Activated naive CD8-positive, alpha-beta T cell treated with anti-CD3 and anti-CD28 coated beads, Interleukin-2, amount 50 U/mL, for 24 hours (primary cell): ENCODE measurements at regions not wholly inside any gene's neighbourhood (a gene's known extent, or its start where the extent isn't known, plus 50 kb on each side); places are given as distances from the start of the nearest gene placed in this dataset.
"Not testable (repeated sequence)": the region's sequence is repeated elsewhere in the genome, so short reads cannot be mapped to it uniquely, and the experiment has no call there.

Experiments
- ATAC-seq: fragments of 150-1000 bp; cut with Tn5 transposase; one replicate; pipeline ENCODE4 v1.10.0; 2021
- DNase-seq: peaks from one replicate; pipeline ENCODE4 v3.0.0; 2021
- H3K27ac Mint-ChIP-seq: one replicate; pipeline ENCODE4 v1.8.0; 2021; ENCODE audit warnings: mild to moderate bottlenecking, mixed read lengths
- H3K27me3 Mint-ChIP-seq: one replicate; pipeline ENCODE4 v1.8.0; 2021; ENCODE audit warnings: mixed read lengths
- H3K36me3 Mint-ChIP-seq: one replicate; pipeline ENCODE4 v1.8.0; 2021; ENCODE audit warnings: low read depth, mixed read lengths
- H3K4me1 Mint-ChIP-seq: one replicate; pipeline ENCODE4 v1.8.0; 2021; ENCODE audit warnings: mixed read lengths
- H3K4me3 Mint-ChIP-seq: one replicate; pipeline ENCODE4 v1.8.0; 2021; ENCODE audit warnings: mild to moderate bottlenecking, moderate library complexity, mixed read lengths
- H3K9me3 Mint-ChIP-seq: one replicate; pipeline ENCODE4 v1.8.0; 2021; ENCODE audit warnings: mixed read lengths

DNA sequence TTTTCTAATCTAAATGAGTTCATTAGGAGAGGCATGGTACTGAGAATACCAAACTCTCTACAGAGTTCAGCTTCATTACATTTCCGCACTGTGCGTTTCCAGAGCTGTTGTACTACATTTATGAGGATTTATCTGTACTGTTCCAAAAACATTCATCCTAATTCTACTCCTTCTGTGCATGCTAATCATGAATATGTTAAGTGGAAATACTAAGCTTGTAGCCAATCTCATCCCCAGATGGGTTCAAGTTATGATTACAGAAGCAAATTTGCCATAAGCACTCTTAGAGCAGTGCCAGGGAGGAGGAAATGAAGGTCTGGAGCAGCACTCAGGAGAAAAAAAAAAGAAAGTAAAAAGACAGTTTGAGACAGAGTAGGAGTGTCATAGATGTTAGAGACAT lies 544.3 kb downstream of the GBE1 start:
- Mint-ChIP-seq H3K36me3 (no peaks in the 10 kb centered on the region), H3K27ac (no peak overlapping the region), H3K4me3 (no peak overlapping the region), H3K27me3 (no peaks in the 10 kb centered on the region), H3K4me1 (no peaks in the 10 kb centered on the region), H3K9me3 (peaks cover 3% of the 10 kb centered on the region)
- ATAC-seq: no peak
- no peak for DNase-seq

DNA sequence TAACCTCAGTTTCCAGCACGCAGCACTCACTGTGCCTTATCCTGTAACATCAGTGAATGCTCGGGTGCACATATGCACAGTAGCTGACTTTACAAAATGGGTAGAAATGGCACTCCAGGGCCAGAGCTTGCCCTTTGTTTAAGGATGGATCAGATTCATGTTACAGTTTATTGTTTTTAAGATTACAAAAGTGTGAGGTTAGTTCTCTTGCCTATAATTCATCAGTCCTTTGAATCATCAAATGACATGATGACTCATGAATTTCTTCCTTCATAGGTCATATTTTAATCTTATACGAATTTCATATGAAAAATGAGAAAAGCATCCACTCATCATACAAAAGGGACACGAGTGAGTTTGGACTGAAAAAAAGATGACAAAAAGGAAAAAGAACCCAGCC lies 545.3 kb downstream of the GBE1 start:
- no peak overlapping the region for H3K4me3 Mint-ChIP-seq
- ATAC-seq (no peak), DNase-seq (no peak)
- H3K4me1 Mint-ChIP-seq: no peaks in the 10 kb centered on the region
- no peaks in the 10 kb centered on the region for H3K36me3 Mint-ChIP-seq
- no peak overlapping the region for H3K27ac Mint-ChIP-seq
- no peaks in the 10 kb centered on the region for H3K27me3 Mint-ChIP-seq
- H3K9me3 Mint-ChIP-seq: no peaks in the 10 kb centered on the region

DNA sequence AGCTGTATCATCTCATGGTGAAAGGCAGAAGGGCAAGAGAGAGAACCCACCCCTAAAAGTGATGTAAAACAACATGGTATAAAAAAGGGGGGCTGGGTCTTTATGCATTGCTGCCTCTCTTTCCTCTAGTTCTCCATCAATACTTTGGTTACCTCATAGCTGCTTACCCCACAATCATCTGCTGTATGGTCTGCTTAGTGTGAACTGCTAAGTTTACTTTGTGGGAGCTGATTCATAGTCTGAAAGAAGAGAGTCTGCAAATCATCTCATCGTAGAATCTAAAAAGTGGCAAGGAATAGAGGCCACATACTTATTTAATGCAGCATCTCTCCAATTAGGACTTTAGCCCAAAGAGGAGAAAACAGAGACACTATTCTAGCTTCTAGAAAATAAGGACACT lies 546.8 kb downstream of the GBE1 start:
- no peak for DNase-seq

DNA sequence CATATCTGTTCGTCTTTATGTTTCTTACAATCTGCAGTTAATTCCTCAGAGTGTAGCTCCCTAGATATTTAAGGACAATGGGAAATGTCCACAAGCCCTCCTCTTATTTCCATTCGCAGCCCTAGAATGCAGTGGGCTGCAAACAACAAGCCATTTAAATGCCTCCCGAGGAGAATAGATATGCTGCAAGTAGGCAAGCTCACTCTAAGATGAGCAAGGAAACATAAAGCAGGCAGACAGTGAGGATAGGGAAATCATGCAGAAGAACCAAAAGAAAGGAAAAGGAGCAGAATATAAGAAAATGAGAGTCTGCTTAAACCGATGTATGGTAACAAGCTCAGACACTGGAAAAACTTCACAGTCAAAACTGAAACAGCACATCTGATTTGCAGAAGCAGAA lies 561.9 kb downstream of the GBE1 start:
- Mint-ChIP-seq H3K27me3 (no peaks in the 10 kb centered on the region), H3K27ac (no peak overlapping the region), H3K4me1 (no peaks in the 10 kb centered on the region), H3K36me3 (no peaks in the 10 kb centered on the region), H3K4me3 (no peak overlapping the region), H3K9me3 (no peaks in the 10 kb centered on the region)
- no peak for DNase-seq
- ATAC-seq: no peak

More for the DNA sequence above, 546.8 kb downstream of the GBE1 start:
- H3K27ac Mint-ChIP-seq: no peak overlapping the region
- no peak overlapping the region for H3K4me3 Mint-ChIP-seq
- no peaks in the 10 kb centered on the region for H3K9me3 Mint-ChIP-seq
- no peaks in the 10 kb centered on the region for H3K4me1 Mint-ChIP-seq
- H3K27me3 Mint-ChIP-seq: no peaks in the 10 kb centered on the region
- H3K36me3 Mint-ChIP-seq: no peaks in the 10 kb centered on the region
- no peak for ATAC-seq

DNA sequence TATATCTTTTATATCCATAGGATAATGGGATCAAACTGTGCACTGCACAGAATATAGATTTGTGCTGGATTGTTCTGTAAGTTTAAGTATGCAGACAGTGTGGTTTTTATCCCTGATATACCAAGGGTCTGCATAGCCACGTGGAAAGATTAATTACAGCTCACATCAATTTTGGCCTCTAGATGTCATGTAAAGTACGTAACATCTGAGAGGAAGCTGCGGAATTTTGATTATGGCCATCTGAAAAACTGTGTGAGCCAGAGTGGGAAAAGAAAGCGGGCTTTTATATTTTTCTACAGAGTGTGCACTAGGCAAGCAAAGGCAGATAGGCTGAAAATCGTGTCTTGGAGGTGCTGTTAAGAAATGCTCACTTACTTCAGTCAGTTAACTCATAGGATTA lies 562.7 kb downstream of the GBE1 start:
- no peak overlapping the region for H3K4me3 Mint-ChIP-seq
- no peaks in the 10 kb centered on the region for H3K9me3 Mint-ChIP-seq
- H3K27ac Mint-ChIP-seq: no peak overlapping the region
- H3K36me3 Mint-ChIP-seq: no peaks in the 10 kb centered on the region
- no peak for ATAC-seq
- H3K27me3 Mint-ChIP-seq: no peaks in the 10 kb centered on the region
- DNase-seq: no peak
- H3K4me1 Mint-ChIP-seq: no peaks in the 10 kb centered on the region

DNA sequence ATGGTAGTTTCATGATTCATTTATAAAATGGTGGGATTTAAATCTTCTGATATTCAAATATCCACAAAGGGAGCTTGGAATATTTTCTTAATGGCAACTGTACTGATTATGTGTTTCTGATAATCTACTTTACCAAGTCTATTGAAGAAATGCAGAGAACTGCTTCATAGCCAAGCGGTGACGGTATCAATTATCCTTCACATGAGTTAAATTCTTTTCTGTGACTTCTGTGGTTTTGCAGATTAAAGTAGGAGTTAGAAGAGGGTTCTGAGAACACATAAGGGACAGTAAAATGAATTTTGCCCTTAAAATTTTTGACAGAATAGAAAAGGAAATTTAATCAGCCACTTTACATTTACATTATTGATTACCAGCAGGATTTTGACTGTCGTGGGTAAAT lies 563.2 kb downstream of the GBE1 start:
- H3K4me1 Mint-ChIP-seq: no peaks in the 10 kb centered on the region
- ATAC-seq (no peak), DNase-seq (no peak)
- H3K4me3 Mint-ChIP-seq: no peak overlapping the region
- H3K36me3 Mint-ChIP-seq: no peaks in the 10 kb centered on the region
- H3K9me3 Mint-ChIP-seq: no peaks in the 10 kb centered on the region
- no peaks in the 10 kb centered on the region for H3K27me3 Mint-ChIP-seq
- no peak overlapping the region for H3K27ac Mint-ChIP-seq

DNA sequence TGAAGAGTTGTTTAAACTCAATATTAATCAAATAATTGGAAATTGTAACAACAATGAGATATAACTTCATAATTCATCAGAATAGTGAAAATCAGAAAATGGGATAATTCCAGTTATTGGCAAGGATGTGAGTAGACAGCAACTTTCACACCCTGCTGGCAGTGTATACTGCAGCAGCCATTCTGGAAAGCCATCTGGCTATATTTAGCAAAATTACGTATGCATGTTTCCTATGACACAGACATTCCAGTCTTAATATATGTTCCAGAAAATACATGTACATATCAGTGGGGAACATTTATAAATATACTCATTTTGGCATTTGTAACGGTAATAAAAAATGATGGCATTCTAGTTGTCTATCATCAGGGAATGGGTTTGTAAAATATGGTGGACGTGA lies 564.1 kb downstream of the GBE1 start:
- Mint-ChIP-seq H3K36me3 (no peaks in the 10 kb centered on the region), H3K4me1 (no peaks in the 10 kb centered on the region), H3K27me3 (no peaks in the 10 kb centered on the region), H3K4me3 (no peak overlapping the region), H3K9me3 (no peaks in the 10 kb centered on the region), H3K27ac (no peak overlapping the region)
- no peak for ATAC-seq
- no peak for DNase-seq

DNA sequence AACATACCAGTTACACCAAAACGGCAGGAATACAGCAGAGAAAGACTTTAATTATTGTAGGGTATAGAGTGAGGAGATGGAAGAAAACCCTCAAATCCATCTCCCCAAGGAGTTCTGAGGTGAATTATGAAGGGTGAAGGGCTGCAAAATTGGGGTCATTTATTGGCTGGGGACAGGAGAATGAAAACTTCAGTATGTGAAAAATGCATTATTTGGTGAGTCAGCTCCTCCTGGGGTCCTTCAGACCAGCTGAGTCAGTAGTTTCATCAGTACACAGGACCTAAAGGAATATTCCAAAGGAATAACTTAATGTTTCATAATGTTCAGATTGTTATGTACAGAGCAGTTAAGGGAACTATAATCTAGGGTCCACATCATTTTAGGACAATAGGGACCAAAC lies 566.0 kb downstream of the GBE1 start:
- Mint-ChIP-seq H3K27ac (no peak overlapping the region), H3K27me3 (no peaks in the 10 kb centered on the region), H3K4me1 (no peaks in the 10 kb centered on the region), H3K4me3 (no peak overlapping the region), H3K36me3 (no peaks in the 10 kb centered on the region), H3K9me3 (no peaks in the 10 kb centered on the region)
- ATAC-seq (no peak), DNase-seq (no peak)

DNA sequence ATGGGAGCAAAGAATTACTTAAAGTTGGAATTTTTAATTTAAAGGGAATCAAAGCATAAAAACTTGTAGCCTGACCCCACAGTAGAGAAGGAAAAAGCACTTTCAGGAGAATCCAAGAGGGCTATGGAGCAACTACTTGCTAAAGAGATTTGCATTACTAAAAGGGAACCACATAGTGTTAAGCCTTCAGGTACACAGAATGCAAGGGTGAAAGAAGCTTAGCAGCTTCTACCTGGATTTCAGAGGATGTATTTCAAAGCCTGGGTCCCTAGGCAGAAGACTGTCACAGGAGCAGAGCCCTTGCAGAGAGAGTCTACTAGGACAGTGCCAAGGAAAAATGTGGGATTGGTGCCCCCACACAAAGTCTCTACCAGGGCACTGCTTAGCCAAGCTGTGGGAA lies 575.0 kb downstream of the GBE1 start:
- ATAC-seq: no peak
- no peak overlapping the region for H3K27ac Mint-ChIP-seq
- no peaks in the 10 kb centered on the region for H3K36me3 Mint-ChIP-seq

DNA sequence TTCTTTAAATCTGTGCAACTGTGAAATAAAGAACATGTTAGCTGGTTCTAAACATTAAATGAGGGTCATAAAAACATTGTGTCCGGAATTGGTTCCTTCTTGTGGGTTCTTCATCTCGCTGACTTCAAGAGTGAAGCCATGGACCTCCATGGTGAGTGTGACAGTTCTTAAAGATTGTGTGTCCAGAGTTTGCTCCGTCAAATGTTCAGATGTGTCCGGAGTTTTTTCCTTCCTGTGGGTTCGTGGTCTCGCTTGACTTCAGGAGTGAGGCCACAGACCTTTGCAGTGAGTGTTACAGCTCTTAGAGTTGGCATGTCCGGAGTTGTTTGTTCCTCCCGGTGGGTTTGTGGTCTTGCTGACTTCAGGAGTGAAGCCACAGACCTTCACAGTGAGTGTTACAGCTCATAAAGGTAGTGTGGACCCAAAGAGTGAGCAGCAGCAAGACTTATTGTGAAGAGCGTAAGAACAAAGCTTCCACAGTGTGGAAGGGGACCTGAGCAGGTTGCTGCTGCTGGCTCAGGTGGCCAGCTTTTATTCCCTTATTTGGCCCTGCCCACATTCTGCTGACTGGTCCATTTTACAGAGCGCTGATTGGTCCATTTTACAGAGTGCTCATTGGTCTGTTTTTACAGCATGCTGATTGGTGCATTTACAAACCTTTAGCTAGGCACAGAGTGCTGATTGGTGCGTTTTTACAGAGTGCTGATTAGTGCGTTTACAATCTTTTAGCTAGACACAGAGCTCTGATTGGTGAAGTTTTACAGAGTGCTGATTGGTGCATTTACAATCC lies 579.2 kb downstream of the GBE1 start:
- H3K27ac Mint-ChIP-seq, H3K36me3 Mint-ChIP-seq: not testable (repeated sequence)

More for the DNA sequence above, 575.0 kb downstream of the GBE1 start:
- Mint-ChIP-seq H3K4me3 (no peak overlapping the region), H3K9me3 (peaks cover 23% of the 10 kb centered on the region), H3K27me3 (no peaks in the 10 kb centered on the region), H3K4me1 (no peaks in the 10 kb centered on the region)
- no peak for DNase-seq

DNA sequence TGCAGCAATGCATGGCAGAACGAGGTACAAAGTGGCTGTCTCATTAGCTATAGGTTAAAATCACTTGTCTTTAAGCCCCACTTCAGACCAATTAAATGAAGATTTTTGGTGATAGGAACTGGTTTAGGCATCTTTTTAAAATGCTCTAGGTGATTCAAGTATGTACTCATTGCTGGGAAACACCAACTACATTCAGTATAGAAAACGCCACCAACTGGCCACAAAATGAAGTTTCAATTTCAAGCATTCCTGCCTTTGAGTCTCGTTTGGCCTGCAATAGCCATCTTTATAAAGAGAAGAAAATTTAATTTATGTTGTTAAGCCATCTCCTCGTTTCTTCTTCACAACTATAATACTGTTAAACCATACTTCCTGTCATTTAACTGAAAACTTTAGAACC lies 587.9 kb downstream of the GBE1 start:
- no peaks in the 10 kb centered on the region for H3K36me3 Mint-ChIP-seq
- DNase-seq (no peak), ATAC-seq (no peak)
- H3K27ac Mint-ChIP-seq: no peak overlapping the region
- no peak overlapping the region for H3K4me3 Mint-ChIP-seq
- H3K4me1 Mint-ChIP-seq: no peaks in the 10 kb centered on the region
- H3K27me3 Mint-ChIP-seq: no peaks in the 10 kb centered on the region
- no peaks in the 10 kb centered on the region for H3K9me3 Mint-ChIP-seq

More for the DNA sequence above, 579.2 kb downstream of the GBE1 start:
- H3K27me3 Mint-ChIP-seq, DNase-seq, H3K4me1 Mint-ChIP-seq, ATAC-seq, H3K4me3 Mint-ChIP-seq: not testable (repeated sequence)
- H3K9me3 Mint-ChIP-seq: peaks cover 23% of the 10 kb centered on the region

DNA sequence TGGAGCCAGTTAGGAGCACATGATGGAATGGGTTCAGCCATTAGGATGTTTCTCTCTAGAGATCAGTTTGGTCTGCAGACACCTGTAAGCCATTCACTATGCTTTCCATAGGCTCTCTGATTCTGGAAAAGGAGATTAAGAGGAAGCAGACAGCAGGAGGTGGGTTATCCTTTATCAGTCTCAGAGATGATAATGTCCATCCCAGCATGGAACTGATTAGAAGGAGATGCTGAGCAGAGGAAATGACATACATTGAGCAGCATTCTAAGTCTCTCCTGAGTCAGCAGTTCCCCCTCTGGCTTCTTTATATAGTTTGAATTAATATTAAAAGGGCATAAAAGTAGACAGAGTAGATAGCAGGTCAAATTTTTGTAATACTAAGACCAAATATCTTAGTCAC lies 591.1 kb downstream of the GBE1 start:
- Mint-ChIP-seq H3K4me1 (no peaks in the 10 kb centered on the region), H3K9me3 (peaks cover 4% of the 10 kb centered on the region), H3K36me3 (no peaks in the 10 kb centered on the region), H3K27ac (no peak overlapping the region), H3K27me3 (no peaks in the 10 kb centered on the region), H3K4me3 (no peak overlapping the region)
- ATAC-seq (no peak), DNase-seq (no peak)

DNA sequence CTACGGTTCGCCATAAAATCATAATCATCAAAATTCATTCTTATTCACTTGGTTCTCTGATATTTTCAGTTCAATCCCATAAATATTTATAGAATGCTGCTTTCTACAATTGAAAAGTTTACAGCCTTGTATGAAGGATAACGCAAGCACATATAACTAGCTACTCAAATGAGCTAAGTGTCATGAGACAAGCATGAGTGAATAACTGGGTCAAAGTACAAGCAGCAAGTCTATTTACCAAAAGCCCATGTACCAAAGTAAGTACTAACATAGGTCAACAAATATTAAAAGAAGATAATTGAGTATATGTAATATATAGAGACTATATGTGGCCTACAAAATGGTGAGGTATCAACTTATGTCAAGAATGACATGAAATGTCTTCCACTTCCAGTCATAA lies 596.6 kb downstream of the GBE1 start:
- Mint-ChIP-seq H3K27ac (no peak overlapping the region), H3K27me3 (no peaks in the 10 kb centered on the region), H3K4me3 (no peak overlapping the region), H3K9me3 (peaks cover 4% of the 10 kb centered on the region), H3K4me1 (no peaks in the 10 kb centered on the region), H3K36me3 (no peaks in the 10 kb centered on the region)
- DNase-seq (no peak), ATAC-seq (no peak)

DNA sequence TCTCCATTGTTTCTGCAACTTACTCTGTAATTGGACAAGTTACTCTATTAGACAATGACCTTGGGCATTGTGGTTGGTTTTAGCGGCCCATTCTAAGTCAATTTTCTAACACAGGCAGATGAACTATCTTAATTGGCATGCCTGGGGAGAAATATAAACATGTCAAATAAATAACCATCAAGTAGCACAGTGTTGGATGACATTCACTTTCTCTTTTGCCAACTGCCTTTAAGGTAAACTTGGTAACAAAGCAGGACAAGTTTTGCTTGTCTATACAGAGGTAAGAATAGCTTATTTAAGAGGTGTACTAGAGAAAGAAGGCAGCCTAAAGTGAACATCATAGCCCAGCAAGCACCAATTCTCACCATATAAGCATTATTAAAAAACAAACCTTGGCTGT lies 599.6 kb downstream of the GBE1 start:
- Mint-ChIP-seq H3K27me3 (no peaks in the 10 kb centered on the region), H3K36me3 (no peaks in the 10 kb centered on the region), H3K4me3 (no peak overlapping the region), H3K4me1 (no peaks in the 10 kb centered on the region), H3K27ac (no peak overlapping the region), H3K9me3 (peaks cover 4% of the 10 kb centered on the region)
- no peak for ATAC-seq
- no peak for DNase-seq

DNA sequence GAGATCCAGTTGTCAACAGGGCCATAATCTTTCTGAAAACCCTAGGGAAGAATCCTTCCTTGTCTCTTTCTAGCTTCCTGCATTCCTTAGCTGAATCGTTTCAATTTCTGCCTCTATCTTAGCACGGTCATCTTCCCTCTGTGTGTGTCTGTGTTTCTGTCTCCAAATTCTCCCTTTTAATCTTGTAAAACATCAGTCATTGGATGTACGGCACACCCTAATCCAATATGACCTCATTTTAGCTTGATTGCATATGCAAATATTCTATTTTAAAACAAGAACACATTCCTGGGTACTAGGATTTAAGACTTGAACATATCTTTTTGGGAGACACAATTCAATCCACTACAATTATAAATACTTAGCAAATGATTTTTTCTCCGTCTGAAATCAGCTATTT lies 600.3 kb downstream of the GBE1 start:
- Mint-ChIP-seq H3K27ac (no peak overlapping the region), H3K4me1 (no peaks in the 10 kb centered on the region), H3K27me3 (no peaks in the 10 kb centered on the region), H3K4me3 (no peak overlapping the region), H3K36me3 (no peaks in the 10 kb centered on the region), H3K9me3 (peaks cover 11% of the 10 kb centered on the region)
- no peak for ATAC-seq
- no peak for DNase-seq

DNA sequence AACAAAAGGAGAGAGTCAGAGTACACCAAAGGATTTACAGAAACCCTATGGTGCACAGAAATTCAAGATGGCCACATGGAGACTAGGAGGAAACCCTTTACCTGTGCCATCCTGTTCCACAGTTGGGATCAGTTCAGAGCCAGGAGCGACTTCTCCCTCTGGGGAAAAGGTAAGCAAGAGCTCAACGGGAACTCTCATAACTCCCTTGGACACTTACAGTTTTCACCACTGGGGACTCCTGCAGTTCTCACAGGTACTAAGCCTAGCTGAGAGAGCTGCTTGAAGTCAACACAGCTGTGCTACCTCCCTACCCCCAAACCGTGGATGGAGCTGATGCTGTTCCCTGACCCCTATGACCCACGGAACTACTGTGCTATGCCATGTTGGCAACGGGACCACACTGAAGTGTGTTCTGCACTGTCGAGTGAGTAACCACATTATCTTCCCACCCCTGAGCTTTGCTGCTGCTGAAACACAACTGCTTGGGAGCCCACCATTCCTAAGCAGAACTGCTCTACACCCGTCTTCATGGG lies 606.8 kb downstream of the GBE1 start:
- no peak for DNase-seq
- Mint-ChIP-seq H3K9me3 (peaks cover 22% of the 10 kb centered on the region), H3K36me3 (no peaks in the 10 kb centered on the region), H3K27me3 (no peaks in the 10 kb centered on the region), H3K4me3 (no peak overlapping the region), H3K27ac (no peak overlapping the region), H3K4me1 (no peaks in the 10 kb centered on the region)
- ATAC-seq: no peak
